DMS153 (cell line): ENCODE measurements at regions not wholly inside any gene's neighbourhood (a gene's known extent, or its start where the extent isn't known, plus 50 kb on each side); places are given as distances from the start of the nearest gene placed in this dataset.
A peak's percentile ranks its signal among the peaks of the same experiment; 100 is the strongest.
"Not testable (repeated sequence)": the region's sequence is repeated elsewhere in the genome, so short reads cannot be mapped to it uniquely, and the experiment has no call there.

Source experiments
- DNase-seq: peaks from one replicate; lab custom pipeline; 2025; lab: John Stamatoyannopoulos, UW

DNA sequence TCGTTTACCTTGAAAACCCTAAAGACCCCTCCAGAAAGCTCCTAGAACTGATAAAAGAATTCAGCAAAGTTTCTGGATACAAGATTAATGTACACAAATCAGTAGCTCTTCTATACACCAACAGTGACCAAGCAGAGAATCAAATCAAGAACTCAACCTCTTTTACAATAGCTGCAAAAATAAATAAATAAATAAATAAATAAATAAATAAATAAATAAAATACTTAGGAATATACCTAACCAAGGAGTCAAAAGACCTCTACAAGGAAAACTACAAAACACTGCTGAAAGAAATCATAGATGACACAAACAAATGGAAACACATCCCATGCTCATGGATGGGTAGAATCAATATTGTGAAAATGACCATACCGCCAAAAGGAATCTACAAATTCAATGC, 186.8 kb upstream of the EOLA2 start:
- not testable (repeated sequence) for DNase-seq

DNA sequence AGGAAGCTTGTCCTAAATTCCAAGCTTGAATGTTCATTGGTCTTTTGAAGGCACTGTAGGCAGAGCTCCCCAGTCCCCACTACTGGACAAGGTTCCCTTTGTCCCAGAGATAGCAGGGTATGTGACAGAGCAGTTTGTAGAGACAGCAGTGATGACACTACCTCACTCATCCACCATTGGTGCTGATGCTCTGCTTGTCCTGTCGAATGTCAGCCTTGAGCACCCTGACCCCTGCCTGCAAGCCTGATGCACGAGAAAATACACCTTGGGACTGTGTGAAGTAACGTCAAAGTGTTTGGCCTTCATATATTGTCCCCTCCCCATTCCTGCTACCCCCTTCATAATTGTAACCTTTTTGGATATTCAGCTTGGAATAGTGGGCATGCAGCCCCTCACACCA, 188.9 kb upstream of the EOLA2 start:
- no peak for DNase-seq

DNA sequence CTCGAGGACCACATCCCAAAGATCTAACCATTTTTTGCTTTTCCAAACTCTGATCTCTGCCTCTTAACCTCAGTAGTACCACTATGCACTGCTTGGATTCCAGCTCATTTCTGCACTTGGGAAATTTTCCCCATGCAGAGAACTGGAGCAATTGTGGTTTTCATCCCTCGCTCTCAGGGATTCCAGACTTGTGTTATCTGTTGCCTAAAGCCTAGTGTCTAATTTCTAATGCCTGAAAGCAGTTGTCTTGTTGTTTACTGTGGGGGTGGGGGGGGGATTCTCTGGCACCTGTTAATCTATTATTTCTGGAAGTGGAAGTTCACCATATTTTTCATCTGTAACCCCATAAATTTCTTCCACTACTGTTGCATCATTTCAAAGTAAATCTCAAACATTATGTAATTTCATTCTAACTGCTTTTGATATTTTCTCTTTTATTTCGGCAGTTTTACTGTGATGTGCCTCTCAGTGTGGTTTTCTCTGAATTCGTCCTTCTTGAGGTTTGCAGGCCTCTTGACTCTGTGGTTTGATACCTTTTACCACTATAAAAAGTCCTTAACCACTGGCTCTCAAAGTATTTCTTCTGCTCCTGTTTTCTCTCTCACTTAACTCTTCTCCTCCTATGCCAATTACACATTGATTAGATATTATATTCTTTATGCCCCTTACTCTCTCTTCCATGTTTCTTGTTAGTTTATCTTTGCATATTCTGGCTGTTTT, 205.6 kb upstream of the EOLA2 start:
- no peak for DNase-seq

DNA sequence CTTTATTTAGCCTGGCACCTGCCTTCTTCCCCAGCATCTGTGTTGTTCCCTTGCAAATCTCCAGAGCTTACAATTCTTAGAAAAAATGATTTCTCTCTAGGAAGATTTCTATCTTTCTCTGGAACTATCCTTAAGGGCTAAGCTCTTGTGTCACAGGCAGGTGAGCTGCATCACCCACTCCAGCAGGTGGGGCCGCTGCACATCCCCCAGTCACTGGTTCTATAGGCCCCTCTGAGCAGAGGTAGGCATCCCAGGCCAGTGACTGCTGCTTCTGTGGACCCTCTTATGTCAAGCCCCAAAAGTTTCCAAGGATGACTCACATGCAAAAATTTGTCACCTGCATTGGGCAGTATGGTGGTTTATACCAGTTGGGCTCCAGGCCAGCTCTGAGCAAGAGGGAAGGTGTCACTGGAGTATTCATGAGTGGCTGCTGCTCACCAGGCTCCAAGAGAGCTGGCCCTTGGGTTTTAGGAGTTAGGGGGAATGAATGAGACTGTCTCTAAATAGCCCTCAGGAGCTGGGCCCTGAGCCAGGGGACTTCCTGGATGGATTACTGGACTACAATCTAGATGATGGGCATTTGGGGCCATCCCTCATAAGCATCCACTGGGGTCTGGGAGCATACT, 208.1 kb upstream of the EOLA2 start:
- DNase-seq, result no peak

DNA sequence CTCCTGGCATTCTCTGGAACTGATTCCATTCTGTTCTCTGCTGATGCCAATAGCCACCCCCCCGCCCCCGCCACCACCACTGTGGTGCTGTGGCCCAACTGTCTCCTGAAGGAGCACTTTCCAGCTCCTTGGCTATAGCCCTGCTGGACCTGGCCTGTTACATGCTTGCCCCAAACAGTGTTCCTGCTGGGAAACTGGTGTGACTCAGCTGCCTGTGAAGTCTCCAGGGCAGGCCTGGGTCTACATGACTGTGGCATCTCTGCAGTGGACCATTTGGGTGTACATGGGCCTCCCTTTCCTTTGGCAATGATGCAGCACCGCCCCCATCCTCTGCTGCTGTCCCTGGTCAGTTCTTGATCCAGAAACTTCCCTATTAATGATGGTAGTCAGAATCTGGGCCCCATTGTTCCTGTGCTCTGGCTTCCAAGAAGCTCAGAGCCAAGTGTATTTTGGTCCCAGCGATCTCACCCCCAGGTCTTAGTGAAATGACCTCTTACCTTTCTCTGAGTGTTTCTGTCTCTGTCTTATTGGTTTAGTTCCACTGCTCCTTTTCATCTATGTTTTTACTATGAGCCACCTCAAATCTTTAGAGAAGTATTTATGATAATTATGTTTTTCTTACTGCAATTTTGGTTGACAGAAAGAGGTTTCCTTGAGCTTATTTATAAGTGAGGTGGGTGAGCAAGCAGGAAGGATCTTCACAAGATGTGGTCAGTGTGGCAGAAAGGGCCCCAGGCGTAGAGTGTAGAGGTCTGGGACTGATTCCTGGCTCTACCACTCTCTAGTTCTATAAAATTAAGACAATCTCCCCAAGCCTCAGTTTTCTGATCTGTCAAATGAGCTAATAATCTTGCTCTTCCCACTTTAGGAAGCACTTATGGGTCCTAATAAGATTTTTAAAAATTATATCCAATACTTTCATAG, 210.7 kb upstream of the EOLA2 start:
- DNase-seq, result no peak

DNA sequence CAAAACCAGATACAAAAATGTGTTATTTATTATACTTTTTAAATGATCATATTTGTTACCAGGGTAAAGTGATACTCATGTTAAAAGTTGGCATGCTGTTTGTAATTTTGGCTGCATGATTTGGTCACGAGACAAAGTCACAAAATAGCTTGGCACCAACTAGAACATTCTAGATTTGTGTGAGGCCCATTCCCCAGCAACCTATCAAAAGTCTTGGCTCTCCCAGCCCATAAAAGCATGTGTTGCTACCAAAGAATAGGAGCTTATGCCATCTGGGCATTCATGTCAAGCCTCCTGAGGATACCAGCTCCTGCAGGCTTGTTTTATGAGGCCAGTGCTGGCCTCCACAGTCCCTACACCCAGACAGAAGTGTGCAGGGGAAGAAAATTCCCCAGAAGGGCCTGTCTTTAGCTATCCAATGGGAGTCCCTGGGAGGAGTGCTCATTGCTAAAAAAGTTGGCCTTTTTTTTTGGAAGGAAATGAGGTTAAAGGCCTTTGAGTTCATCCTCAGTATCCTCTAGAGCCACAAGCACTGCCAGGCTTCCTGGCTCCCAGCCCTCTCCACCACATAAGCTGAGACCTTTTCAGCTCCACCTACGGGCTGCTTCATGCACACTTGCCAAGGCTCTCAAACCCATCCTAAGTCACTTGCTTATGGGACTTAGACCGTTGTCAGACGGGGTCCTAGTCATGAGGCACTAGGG, 211.9 kb upstream of the EOLA2 start:
- DNase-seq, result no peak

- DNase-seq, result no peak
Measured at GRCh38 chrX:150150780-150151125, 212.4 kb upstream of the MAMLD1 start.

- no peak for DNase-seq
Measured at GRCh38 chrX:150152036-150152435, 211.1 kb upstream of the MAMLD1 start.

GRCh38 chrX:150152546-150152945, 210.6 kb upstream of the MAMLD1 start:
- no peak for DNase-seq

DNA sequence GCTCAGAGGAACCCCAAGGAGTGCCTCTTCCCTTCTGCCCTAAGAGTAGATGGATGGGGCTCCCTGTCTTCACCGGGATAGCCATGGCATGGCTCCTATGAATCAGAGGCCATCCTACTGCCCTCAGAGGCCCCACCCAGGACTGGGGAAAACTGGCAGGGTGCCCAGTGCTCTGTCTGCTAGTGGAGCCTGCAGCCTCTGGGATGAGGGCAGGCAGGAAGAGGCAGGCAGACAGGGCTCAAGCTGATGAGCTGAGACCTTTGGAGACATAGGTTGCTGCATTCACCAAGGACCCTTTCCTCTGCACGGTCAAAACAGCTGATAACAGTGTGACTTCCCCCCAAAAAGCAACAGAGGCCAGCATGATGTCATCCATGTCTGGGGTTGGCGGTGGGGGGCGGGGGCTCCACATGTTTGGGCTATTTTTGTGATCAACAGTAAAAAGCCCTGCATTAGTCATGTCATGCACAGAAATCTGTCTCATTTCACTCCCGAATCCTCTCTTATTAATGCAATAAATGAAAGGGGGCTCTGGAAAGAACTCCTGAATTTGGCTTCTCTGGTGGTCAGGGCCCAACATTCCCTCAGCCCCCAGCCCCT, 207.6 kb upstream of the MAMLD1 start:
- DNase-seq, result peak; percentile 32

GRCh38 chrX:150156615-150157014, 206.5 kb upstream of the MAMLD1 start:
- DNase-seq, result no peak

GRCh38 chrX:150157291-150157690, 205.8 kb upstream of the MAMLD1 start:
- no peak for DNase-seq

GRCh38 chrX:150158554-150159332, 204.4 kb upstream of the MAMLD1 start:
- no peak for DNase-seq

DNA sequence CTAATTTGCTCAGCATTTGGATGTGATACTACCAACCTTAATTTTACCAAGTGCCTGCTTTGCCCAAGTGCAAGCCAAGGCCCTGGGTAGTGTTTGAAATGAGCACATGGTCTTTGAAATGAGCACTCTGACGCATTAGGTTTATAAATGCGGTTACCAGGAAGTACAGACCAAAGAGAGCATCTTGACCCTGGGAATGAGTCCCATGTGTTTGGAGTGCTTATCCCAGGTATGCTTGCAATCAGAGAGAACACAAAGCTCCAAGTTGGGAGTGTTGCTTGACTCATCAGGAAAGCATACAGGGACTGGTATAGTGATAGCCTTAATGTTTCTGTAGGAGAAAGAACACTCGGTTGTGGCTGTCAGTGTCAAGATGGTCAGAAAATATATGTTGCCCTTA, 203.6 kb upstream of the MAMLD1 start:
- no peak for DNase-seq

- DNase-seq, result no peak
Measured at GRCh38 chrX:150160656-150161055, 202.5 kb upstream of the MAMLD1 start.

DNA sequence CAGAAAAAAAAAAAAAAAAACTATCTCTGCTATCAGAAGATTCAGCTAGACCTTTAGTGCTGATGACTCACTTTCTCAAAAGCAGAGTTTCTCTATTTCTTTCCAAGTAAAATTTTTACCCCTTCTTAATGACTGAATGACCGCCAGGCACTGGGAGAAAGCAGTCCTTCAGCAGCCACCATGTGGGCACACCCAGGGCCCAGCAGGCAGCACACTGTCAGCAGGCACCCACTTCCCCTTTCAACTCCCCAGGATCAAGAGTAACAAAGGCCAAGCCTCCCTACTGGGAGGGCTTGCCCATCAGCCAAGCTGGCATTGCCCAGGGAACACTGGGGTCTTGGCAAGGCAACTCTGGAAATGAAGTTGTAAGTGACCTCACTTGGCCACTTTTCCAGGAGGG, 201.9 kb upstream of the MAMLD1 start:
- DNase-seq, result no peak

GRCh38 chrX:150162141-150162540, 201.0 kb upstream of the MAMLD1 start:
- no peak for DNase-seq

DNA sequence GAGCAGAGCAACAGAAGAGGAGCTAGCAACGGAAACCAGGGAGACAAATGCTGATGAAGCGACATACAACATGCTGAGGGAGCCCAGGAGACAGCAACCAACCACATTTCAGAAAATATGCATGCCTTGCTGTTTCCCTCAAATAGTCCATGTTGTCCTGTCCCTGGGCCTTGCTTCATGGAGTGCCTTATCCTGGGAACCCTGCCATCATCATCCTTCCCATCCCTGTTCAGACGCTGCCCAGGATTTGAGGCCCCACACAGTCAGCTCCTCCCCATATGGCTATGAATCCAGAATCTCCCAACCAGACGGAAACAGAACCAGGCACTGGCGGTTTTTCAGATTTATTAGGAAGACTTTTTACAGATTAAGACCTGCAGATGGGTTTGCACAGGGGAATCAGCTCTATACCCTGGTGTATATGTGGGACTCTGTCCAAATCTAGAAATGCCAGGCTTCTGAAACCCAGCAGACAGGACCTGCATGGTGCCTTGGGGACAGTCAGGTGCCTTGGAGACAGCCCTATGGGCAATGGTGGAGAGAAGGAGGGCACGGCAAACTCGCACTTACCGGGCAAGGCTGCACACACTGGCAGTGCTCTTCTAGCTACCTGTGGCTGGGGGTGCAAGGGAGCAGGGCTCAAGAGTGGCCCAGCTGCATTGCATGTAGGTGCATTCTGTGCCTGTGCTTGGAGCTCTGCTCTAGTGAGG, 199.7 kb upstream of the MAMLD1 start:
- no peak for DNase-seq

DNA sequence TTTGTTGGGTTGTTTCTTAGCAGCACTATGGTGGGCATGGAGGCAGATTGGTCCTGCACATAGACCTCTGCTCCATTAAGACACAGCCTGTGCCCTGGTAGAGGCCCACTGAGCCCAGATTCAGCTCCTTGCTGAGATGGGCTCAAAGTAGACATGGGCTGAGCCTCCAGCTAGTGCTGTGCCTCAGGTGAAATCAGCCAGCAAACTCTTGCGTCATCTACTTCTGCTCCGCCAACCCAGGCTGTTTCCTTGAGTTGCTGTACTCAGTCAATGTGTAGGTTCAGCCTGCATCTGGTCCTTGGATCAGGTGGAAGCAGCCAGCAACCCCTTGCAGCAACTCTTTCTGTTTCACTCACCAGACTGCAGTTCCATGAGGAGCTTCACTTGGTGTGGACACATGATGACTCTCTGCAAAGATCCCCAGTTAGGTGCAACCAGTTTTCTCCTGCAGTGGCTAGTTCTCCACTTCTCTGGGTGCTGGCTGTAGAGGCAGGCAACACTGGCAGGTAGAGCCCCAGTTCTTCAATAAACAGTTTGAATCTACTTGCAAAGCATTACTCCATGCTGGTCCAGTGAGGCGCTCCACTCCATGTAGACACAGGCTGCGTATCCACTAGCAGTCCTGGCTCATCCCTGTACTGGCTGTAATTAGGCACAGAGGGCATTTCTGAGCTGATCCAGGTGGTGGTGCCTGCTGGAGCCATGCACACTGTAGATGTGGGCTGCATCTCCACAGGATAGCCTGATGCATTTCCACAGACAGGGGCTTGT, 199.0 kb upstream of the MAMLD1 start:
- DNase-seq, result no peak
